Upper lobe of left lung (tissue), 6 donors: ENCODE measurements at regions not wholly inside any gene's neighbourhood (a gene's known extent, or its start where the extent isn't known, plus 50 kb on each side); places are given as distances from the start of the nearest gene placed in this dataset.

Source experiments
- ATAC-seq, 2 donors: fragments of 200-7000 bp; cut with Tn5 transposase; one replicate each; pipeline ENCODE4 v1.9.1; 2022; ENCODE audit warnings: mild to moderate bottlenecking in 2 of 2, moderate library complexity in 2 of 2; ENCODE audit not compliant: low FRiP score in 2 of 2
- DNase-seq, 2 donors: peaks; one replicate each; pipeline ENCODE4 v3.0.0-alpha.2; 2019 to 2020
- H3K27ac ChIP-seq, 4 donors: fragments of 200-600 bp; sonication (generic); one replicate each; pipeline ENCODE4 v1.5.1; 2016 to 2019
- H3K27me3 ChIP-seq, 4 donors: fragments of 200-600 bp; sonication (generic); one replicate each; pipeline ENCODE4 v1.5.1; 2017 to 2019
- H3K36me3 ChIP-seq, 4 donors: fragments of 200-600 bp; sonication (generic); one replicate each; pipeline ENCODE4 v1.5.1; 2016 to 2019
- H3K4me1 ChIP-seq, 4 donors: fragments of 200-600 bp; sonication (generic); one replicate each; pipeline ENCODE4 v1.5.1; 2018 to 2019
- H3K4me3 ChIP-seq, 4 donors: fragments of 200-600 bp; sonication (generic); one replicate each; pipeline ENCODE4 v1.5.1; 2017 to 2019; ENCODE audit warnings: mild to moderate bottlenecking in 2 of 4, moderate library complexity in 1 of 4
- H3K9me3 ChIP-seq, 4 donors: fragments of 200-600 bp; sonication (generic); one replicate each; pipeline ENCODE4 v1.5.1; 2018 to 2019
- CTCF ChIP-seq, 6 experiments: fragments of 450-650 bp in 4 of 6; fragments of 200-600 bp in 2 of 6; sonication (generic) in 2 of 6; IDR thresholded peaks; one replicate each; pipeline ENCODE4 v1.5.1; 2016 to 2019; ENCODE audit warnings: antibody characterized with exemption in 6 of 6
- EP300 ChIP-seq, 4 donors: sonication (generic); formaldehyde crosslinking; IDR thresholded peaks; one replicate each; pipeline ENCODE4 v1.5.1; 2017; ENCODE audit warnings: antibody characterized with exemption in 4 of 4, control low read depth in 2 of 4
- POLR2A ChIP-seq, 4 donors: fragments of 450-650 bp; IDR thresholded peaks; one replicate each; pipeline ENCODE4 v1.5.1; 2016 to 2017; ENCODE audit warnings: antibody characterized with exemption in 4 of 4, mild to moderate bottlenecking in 2 of 4
- POLR2AphosphoS5 ChIP-seq, 2 donors: sonication (generic); formaldehyde crosslinking; IDR thresholded peaks; one replicate each; pipeline ENCODE4 v1.5.1; 2017; ENCODE audit warnings: antibody characterized with exemption in 2 of 2
- WGBS, 2 donors: methylation state at CpG; one replicate each; pipeline ENCODE4 v1.1.5; 2017 to 2018; 5-methylcytosine and 5-hydroxymethylcytosine counted together
- donor health status: DM: no; HTN: no; CAD: no; lungs with moderate emphysema.
- donor health status: DM: no; HTN: yes; CAD: no; lungs with severe emphysema.

DNA sequence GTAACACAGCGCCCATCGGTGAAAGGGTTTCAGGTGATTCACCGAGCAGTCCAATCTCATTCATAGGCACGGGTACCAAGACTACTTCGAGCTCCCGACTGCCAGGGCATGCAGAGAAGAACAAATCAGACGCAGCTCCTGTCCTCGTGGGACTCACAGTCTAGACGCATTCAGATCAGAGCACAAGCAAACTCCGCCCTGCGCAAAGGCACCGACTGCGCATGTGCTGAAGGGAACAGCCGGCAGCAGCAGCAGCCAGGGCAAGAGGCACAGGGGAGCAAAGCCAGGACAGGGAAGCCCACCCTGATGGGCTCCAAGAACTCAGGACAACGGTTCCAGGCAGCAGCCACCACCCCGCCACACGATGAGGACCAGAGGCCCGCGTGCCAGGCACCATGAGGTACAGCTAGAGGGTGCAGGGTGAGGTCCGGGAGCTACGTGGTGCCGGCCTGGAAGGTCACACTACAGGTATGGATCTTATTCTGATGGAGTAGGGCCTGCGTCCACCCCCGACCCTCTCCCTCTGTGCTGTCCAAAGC, 315.7 kb downstream of the FOXL1 start:
- DNase-seq (peak in 1 of 2 donors; percentile 60), ATAC-seq (no peak)
- Histone ChIP-seq H3K27ac (no peak overlapping the region), H3K4me3 (no peak overlapping the region), H3K9me3 (no peaks in the 10 kb centered on the region), H3K27me3 (no peaks in the 10 kb centered on the region), H3K4me1 (no peaks in the 10 kb centered on the region), H3K36me3 (no peaks in the 10 kb centered on the region)
- TF ChIP-seq EP300 (IDR thresholded peaks at IDR 0.05) (no peak), POLR2AphosphoS5 (IDR thresholded peaks at IDR 0.05) (no peak), POLR2A (IDR thresholded peaks at IDR 0.05) (no peak), CTCF (IDR thresholded peaks at IDR 0.05) (no peak)
- 84 to 87% methylated on average over 22 to 24 of the region's 24 CpGs for WGBS, 2 donors

- H3K36me3 ChIP-seq: no peaks in the 10 kb centered on the region
- DNase-seq (no peak), ATAC-seq (no peak)
- 82 to 83% methylated on average over 15 of the region's 15 CpGs for whole genome bisulfite sequencing, 2 donors
- no peaks in the 10 kb centered on the region for H3K27me3 ChIP-seq
- TF ChIP-seq EP300 (IDR thresholded peaks at IDR 0.05): no peak
- TF ChIP-seq POLR2A (IDR thresholded peaks at IDR 0.05): no peak
- TF ChIP-seq POLR2AphosphoS5 (IDR thresholded peaks at IDR 0.05): no peak
- TF ChIP-seq CTCF (IDR thresholded peaks at IDR 0.05): no peak
- H3K27ac ChIP-seq: no peak overlapping the region
- H3K9me3 ChIP-seq: no peaks in the 10 kb centered on the region
- H3K4me3 ChIP-seq: no peak overlapping the region
- H3K4me1 ChIP-seq: no peaks in the 10 kb centered on the region
These were observed 316.6 kb downstream of the FOXL1 start for GRCh38 chr16:86894925-86895324.

DNA sequence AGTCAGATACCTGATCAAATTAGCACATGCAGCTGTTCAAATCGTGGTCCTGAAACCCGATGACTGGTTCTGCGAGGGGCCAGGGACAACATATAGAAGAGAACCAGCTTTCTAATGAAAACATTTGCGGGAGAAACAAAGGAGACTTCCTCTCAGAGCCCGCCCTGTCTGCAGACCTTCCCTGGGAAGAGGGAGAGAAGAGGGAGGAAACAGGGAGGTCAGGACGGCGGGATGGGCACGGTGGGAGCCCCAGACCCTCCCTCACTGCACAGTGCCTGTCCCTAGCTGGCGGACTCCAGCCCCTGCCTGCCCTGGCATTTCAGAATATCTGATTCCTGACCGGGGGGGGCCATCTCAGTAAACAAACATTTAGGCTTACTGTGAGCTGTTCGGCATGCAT, 317.3 kb downstream of the FOXL1 start:
- H3K4me1 ChIP-seq: no peaks in the 10 kb centered on the region
- DNase-seq (no peak), ATAC-seq (no peak)
- H3K27ac ChIP-seq: no peak overlapping the region
- TF ChIP-seq CTCF (IDR thresholded peaks at IDR 0.05): no peak
- no peak for TF ChIP-seq EP300 (IDR thresholded peaks at IDR 0.05)
- TF ChIP-seq POLR2A (IDR thresholded peaks at IDR 0.05): no peak
- no peak for TF ChIP-seq POLR2AphosphoS5 (IDR thresholded peaks at IDR 0.05)
- no peak overlapping the region for H3K4me3 ChIP-seq
- no peaks in the 10 kb centered on the region for H3K9me3 ChIP-seq
- H3K36me3 ChIP-seq: no peaks in the 10 kb centered on the region
- 20 to 27% methylated on average over 11 of the region's 11 CpGs for WGBS, 2 donors
- H3K27me3 ChIP-seq: no peaks in the 10 kb centered on the region

GRCh38 chr16:86896976-86897375, 318.6 kb downstream of the FOXL1 start:
- WGBS, 2 donors: 84 to 88% methylated on average over 9 of the region's 9 CpGs
- Histone ChIP-seq H3K9me3 (no peaks in the 10 kb centered on the region), H3K27me3 (no peaks in the 10 kb centered on the region), H3K4me3 (no peak overlapping the region), H3K36me3 (no peaks in the 10 kb centered on the region), H3K27ac (no peak overlapping the region), H3K4me1 (no peaks in the 10 kb centered on the region)
- TF ChIP-seq CTCF (IDR thresholded peaks at IDR 0.05): no peak
- no peak for TF ChIP-seq EP300 (IDR thresholded peaks at IDR 0.05)
- TF ChIP-seq POLR2AphosphoS5 (IDR thresholded peaks at IDR 0.05): no peak
- TF ChIP-seq POLR2A (IDR thresholded peaks at IDR 0.05): no peak
- ATAC-seq (no peak), DNase-seq (no peak)

DNA sequence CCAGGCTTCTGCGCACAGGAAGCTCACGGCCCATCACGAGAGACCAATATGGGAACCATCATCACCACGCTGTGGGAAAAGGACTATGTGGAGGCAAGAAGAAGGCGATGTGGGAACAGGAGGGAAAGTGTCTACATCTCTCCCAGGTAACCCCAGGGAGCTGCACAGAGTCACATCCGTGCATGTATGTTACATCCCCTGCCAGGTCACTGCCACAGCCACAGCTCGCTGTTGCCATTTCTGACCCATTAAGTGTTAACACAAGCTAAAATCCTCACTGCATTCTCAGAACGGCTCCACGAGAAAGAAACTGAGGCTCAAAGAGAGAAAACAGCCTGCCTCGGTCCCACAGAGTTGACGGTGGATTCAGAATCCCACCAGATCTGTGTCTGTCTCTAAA, 319.1 kb downstream of the FOXL1 start:
- no peak for TF ChIP-seq CTCF (IDR thresholded peaks at IDR 0.05)
- TF ChIP-seq POLR2A (IDR thresholded peaks at IDR 0.05): no peak
- TF ChIP-seq EP300 (IDR thresholded peaks at IDR 0.05): no peak
- no peak for TF ChIP-seq POLR2AphosphoS5 (IDR thresholded peaks at IDR 0.05)
- H3K4me1 ChIP-seq: no peaks in the 10 kb centered on the region
- no peaks in the 10 kb centered on the region for H3K27me3 ChIP-seq
- H3K27ac ChIP-seq: no peak overlapping the region
- 86 to 90% methylated on average over 11 of the region's 11 CpGs for WGBS, 2 donors
- no peak overlapping the region for H3K4me3 ChIP-seq
- no peak for DNase-seq
- no peaks in the 10 kb centered on the region for H3K36me3 ChIP-seq
- H3K9me3 ChIP-seq: no peaks in the 10 kb centered on the region
- no peak for ATAC-seq
